BE2C (cell line): ENCODE measurements at regions not wholly inside any gene's neighbourhood (a gene's known extent, or its start where the extent isn't known, plus 50 kb on each side); places are given as distances from the start of the nearest gene placed in this dataset.
"Not testable (repeated sequence)": the region's sequence is repeated elsewhere in the genome, so short reads cannot be mapped to it uniquely, and the experiment has no call there.

Experiments used
- DNase-seq: peaks from one replicate; pipeline ENCODE4 v3.0.0-alpha.2; 2020
- H3K27me3 ChIP-seq: fragments of 250-450 bp; sonication (Bioruptor Pico); 2 replicates; pipeline ENCODE4 v1.5.1; 2020; ENCODE audit warnings: mild to moderate bottlenecking
- H3K36me3 ChIP-seq: fragments of 250-450 bp; sonication (Bioruptor Pico); 2 replicates; pipeline ENCODE4 v1.5.1; 2020; ENCODE audit warnings: mild to moderate bottlenecking
- H3K4me1 ChIP-seq: fragments of 250-450 bp; sonication (Bioruptor Pico); 2 replicates; pipeline ENCODE4 v1.5.1; 2020
- H3K4me3 ChIP-seq: 2 replicates; pipeline ENCODE4 v1.5.1; 2011; ENCODE audit warnings: low read depth, low read length
- H3K9me3 ChIP-seq: fragments of 250-450 bp; sonication (Bioruptor Pico); 2 replicates; pipeline ENCODE4 v1.5.1; 2020
- TF ChIP-seq, protein P1 (sequence below): IDR thresholded peaks from 2 replicates; pipeline ENCODE4 v1.5.1; 2012; ENCODE audit warnings: mild to moderate bottlenecking, low read depth, low read length

- H3K4me3 ChIP-seq = no peak overlapping the region
- H3K27me3 ChIP-seq = no peaks in the 10 kb centered on the region
- H3K4me1 ChIP-seq = no peaks in the 10 kb centered on the region
- H3K36me3 ChIP-seq = no peaks in the 10 kb centered on the region
- TF ChIP-seq, protein P1, sequence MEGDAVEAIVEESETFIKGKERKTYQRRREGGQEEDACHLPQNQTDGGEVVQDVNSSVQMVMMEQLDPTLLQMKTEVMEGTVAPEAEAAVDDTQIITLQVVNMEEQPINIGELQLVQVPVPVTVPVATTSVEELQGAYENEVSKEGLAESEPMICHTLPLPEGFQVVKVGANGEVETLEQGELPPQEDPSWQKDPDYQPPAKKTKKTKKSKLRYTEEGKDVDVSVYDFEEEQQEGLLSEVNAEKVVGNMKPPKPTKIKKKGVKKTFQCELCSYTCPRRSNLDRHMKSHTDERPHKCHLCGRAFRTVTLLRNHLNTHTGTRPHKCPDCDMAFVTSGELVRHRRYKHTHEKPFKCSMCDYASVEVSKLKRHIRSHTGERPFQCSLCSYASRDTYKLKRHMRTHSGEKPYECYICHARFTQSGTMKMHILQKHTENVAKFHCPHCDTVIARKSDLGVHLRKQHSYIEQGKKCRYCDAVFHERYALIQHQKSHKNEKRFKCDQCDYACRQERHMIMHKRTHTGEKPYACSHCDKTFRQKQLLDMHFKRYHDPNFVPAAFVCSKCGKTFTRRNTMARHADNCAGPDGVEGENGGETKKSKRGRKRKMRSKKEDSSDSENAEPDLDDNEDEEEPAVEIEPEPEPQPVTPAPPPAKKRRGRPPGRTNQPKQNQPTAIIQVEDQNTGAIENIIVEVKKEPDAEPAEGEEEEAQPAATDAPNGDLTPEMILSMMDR = no peak
- no peaks in the 10 kb centered on the region for H3K9me3 ChIP-seq
- no peak for DNase-seq
Measured at GRCh38 chr2:194464964-194465638, 1191.9 kb upstream of the SLC39A10 start.

GRCh38 chr2:194462883-194463282 is 1194.1 kb upstream of the SLC39A10 start:
- DNase-seq, H3K4me1 ChIP-seq, H3K27me3 ChIP-seq, H3K9me3 ChIP-seq, H3K4me3 ChIP-seq, H3K36me3 ChIP-seq: not testable (repeated sequence)

- H3K36me3 ChIP-seq = no peaks in the 10 kb centered on the region
- no peaks in the 10 kb centered on the region for H3K27me3 ChIP-seq
- H3K4me3 ChIP-seq = no peak overlapping the region
- no peaks in the 10 kb centered on the region; the same call in 1 of the 2 replicates for H3K9me3 ChIP-seq
- no peaks in the 10 kb centered on the region for H3K4me1 ChIP-seq
- TF ChIP-seq, protein P1 = no peak
- DNase-seq = no peak
Measured at GRCh38 chr2:194455358-194455757, 1201.7 kb upstream of the SLC39A10 start.

DNA sequence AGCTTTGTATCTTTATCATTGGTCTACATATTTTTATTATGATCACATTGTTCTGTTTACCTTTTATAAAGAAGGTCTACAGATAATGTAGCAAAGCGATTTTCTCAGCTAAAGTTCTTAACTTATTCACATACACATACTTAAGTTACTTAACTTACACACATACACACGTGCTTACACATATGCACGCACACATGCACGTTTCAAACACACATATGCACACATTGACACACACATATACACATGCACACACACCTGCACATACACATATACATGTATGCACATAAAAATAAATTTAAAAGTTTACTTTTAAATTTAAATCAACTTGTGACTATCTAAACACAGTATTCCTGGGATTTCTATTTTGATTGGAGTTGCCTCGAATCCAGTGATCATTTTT is 1204.5 kb upstream of the SLC39A10 start:
- no peaks in the 10 kb centered on the region for H3K36me3 ChIP-seq
- H3K4me3 ChIP-seq = no peak overlapping the region
- no peaks in the 10 kb centered on the region; the same call in 1 of the 2 replicates for H3K9me3 ChIP-seq
- DNase-seq = no peak
- TF ChIP-seq, protein P1 = no peak
- no peaks in the 10 kb centered on the region for H3K4me1 ChIP-seq
- no peaks in the 10 kb centered on the region for H3K27me3 ChIP-seq

GRCh38 chr2:194445226-194445625 is 1211.8 kb upstream of the SLC39A10 start:
- DNase-seq = no peak
- H3K4me1 ChIP-seq = no peaks in the 10 kb centered on the region
- no peak overlapping the region for H3K4me3 ChIP-seq
- no peaks in the 10 kb centered on the region; the same call in 1 of the 2 replicates for H3K9me3 ChIP-seq
- H3K27me3 ChIP-seq = no peaks in the 10 kb centered on the region
- H3K36me3 ChIP-seq = no peaks in the 10 kb centered on the region
- TF ChIP-seq, protein P1 = no peak

GRCh38 chr2:194443926-194444325 is 1213.1 kb upstream of the SLC39A10 start:
- Histone ChIP-seq H3K9me3 (no peaks in the 10 kb centered on the region; the same call in 1 of the 2 replicates), H3K4me3 (no peak overlapping the region), H3K27me3 (no peaks in the 10 kb centered on the region), H3K36me3 (no peaks in the 10 kb centered on the region), H3K4me1 (no peaks in the 10 kb centered on the region)
- no peak for DNase-seq
- TF ChIP-seq, protein P1 = no peak
